HCT116 (cell line): ENCODE measurements at regions not wholly inside any gene's neighbourhood (a gene's known extent, or its start where the extent isn't known, plus 50 kb on each side); places are given as distances from the start of the nearest gene placed in this dataset.

ENCODE experiments used
- EZH2phosphoT487 ChIP-seq: fragments of 200-600 bp; IDR thresholded peaks from 2 replicates; pipeline ENCODE4 v1.6.1; 2018; ENCODE audit warnings: antibody characterized with exemption, borderline replicate concordance
- MAX ChIP-seq: IDR thresholded peaks from 2 replicates; pipeline ENCODE4 v1.6.1; 2012
- POLR2A ChIP-seq: IDR thresholded peaks from 2 replicates; pipeline ENCODE4 v1.7.0; 2011; ENCODE audit warnings: borderline replicate concordance; ENCODE audit not compliant: insufficient read depth, insufficient read length; ENCODE audit errors: extremely low read depth
- POLR2AphosphoS5 ChIP-seq: IDR thresholded peaks from 2 replicates; pipeline ENCODE4 v1.6.1; 2011; ENCODE audit warnings: mild to moderate bottlenecking, low read depth, low read length, moderate library complexity
- ZBTB33 ChIP-seq: IDR thresholded peaks from 2 replicates; pipeline ENCODE4 v1.6.1; 2011; ENCODE audit warnings: mild to moderate bottlenecking, low read length, moderate library complexity; ENCODE audit not compliant: insufficient replicate concordance; ENCODE audit errors: extremely low read depth
- TF ChIP-seq, protein P1 (sequence below), 3 experiments: fragments of 200-600 bp in 1 of 3; sonication (generic) in 1 of 3; IDR thresholded peaks in 2 of 3; conservative IDR thresholded peaks in 1 of 3; 2 replicates each; pipeline ENCODE4 v1.5.1; 2012 to 2017; ENCODE audit warnings: low read depth in 2 of 3, low read length in 2 of 3, antibody characterized with exemption in 1 of 3, borderline replicate concordance in 1 of 3, control low read depth in 1 of 3, mild to moderate bottlenecking in 1 of 3, mixed read lengths in 1 of 3, mixed run types in 1 of 3, moderate library complexity in 1 of 3; ENCODE audit not compliant: insufficient read depth in 1 of 3

GRCh38 chr7:67875558-67875957 lies 878.9 kb downstream of the TYW1 start:
- TF ChIP-seq EZH2phosphoT487 (no peak), POLR2A (no peak), ZBTB33 (no peak), POLR2AphosphoS5 (no peak), MAX (no peak)
- TF ChIP-seq, protein P1, sequence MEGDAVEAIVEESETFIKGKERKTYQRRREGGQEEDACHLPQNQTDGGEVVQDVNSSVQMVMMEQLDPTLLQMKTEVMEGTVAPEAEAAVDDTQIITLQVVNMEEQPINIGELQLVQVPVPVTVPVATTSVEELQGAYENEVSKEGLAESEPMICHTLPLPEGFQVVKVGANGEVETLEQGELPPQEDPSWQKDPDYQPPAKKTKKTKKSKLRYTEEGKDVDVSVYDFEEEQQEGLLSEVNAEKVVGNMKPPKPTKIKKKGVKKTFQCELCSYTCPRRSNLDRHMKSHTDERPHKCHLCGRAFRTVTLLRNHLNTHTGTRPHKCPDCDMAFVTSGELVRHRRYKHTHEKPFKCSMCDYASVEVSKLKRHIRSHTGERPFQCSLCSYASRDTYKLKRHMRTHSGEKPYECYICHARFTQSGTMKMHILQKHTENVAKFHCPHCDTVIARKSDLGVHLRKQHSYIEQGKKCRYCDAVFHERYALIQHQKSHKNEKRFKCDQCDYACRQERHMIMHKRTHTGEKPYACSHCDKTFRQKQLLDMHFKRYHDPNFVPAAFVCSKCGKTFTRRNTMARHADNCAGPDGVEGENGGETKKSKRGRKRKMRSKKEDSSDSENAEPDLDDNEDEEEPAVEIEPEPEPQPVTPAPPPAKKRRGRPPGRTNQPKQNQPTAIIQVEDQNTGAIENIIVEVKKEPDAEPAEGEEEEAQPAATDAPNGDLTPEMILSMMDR (IDR thresholded peaks at IDR 0.05 in 2 of 3, conservative IDR thresholded peaks at IDR 0.05 in 1 of 3; ENCODE audit: borderline replicate concordance in 1 of 3, insufficient read depth in 1 of 3, low read depth in 2 of 3, low read length in 2 of 3): no peak
